Upper lobe of right lung (tissue), 1 donor: ENCODE measurements at regions not wholly inside any gene's neighbourhood (a gene's known extent, or its start where the extent isn't known, plus 50 kb on each side); places are given as distances from the start of the nearest gene placed in this dataset.
A peak's percentile ranks its signal among the peaks of the same experiment; 100 is the strongest.

Experiments
- ATAC-seq: fragments of 200-7000 bp; cut with Tn5 transposase; one replicate; pipeline ENCODE4 v1.9.1; 2020; ENCODE audit warnings: mild to moderate bottlenecking, moderate library complexity
- DNase-seq: peaks from one replicate; pipeline ENCODE4 v3.0.0-alpha.2; 2020
- H3K27ac ChIP-seq: fragments of 200-600 bp; one replicate; pipeline ENCODE4 v1.8.0; 2022
- H3K27me3 ChIP-seq: fragments of 200-600 bp; one replicate; pipeline ENCODE4 v1.8.0; 2022; ENCODE audit warnings: mild to moderate bottlenecking
- H3K36me3 ChIP-seq: fragments of 200-600 bp; one replicate; pipeline ENCODE4 v1.8.0; 2022
- H3K4me1 ChIP-seq: fragments of 200-600 bp; one replicate; pipeline ENCODE4 v1.8.0; 2022
- H3K4me3 ChIP-seq: fragments of 200-600 bp; one replicate; pipeline ENCODE4 v1.8.0; 2022; ENCODE audit warnings: mild to moderate bottlenecking
- H3K9me3 ChIP-seq: fragments of 200-600 bp; one replicate; pipeline ENCODE4 v1.8.0; 2022
- intact Hi-C: fragments of 100-400 bp; cut with DNase I; formaldehyde crosslinking; loops from one replicate; pipeline ENCODE4 v1.11.0; 2022
- TF ChIP-seq, protein P1 (sequence below): fragments of 200-600 bp; IDR thresholded peaks from one replicate; pipeline ENCODE4 v1.8.0; 2022; ENCODE audit warnings: antibody characterized with exemption
- donor health status: DM: no; HTN: yes; CAD: no; lungs with severe emphysema.

DNA sequence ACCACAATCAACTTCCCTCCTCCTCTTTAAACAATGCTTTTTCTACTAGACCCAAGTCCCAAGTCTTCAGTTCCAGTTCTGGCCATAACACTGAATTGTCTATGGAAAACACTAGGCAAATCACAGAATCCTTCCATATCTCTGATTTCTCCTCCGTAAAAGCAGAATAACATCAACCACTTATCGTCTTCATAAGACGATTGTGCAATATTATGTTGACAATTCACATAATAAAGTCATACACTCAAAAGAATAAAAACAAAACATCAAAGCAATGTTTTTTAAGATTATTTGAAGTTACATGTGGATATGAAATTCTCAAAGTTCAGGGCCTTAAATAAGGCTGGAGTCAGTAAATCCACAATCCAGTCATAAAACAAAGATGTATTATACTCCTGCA lies 84.4 kb downstream of the MTERF1 start:
- Histone ChIP-seq H3K27ac (no peak overlapping the region), H3K4me1 (no peaks in the 10 kb centered on the region), H3K4me3 (no peak overlapping the region), H3K9me3 (no peaks in the 10 kb centered on the region), H3K36me3 (no peaks in the 10 kb centered on the region), H3K27me3 (no peaks in the 10 kb centered on the region)
- ATAC-seq (no peak), DNase-seq (no peak)
- intact Hi-C loops, result no loop called here
- TF ChIP-seq, protein P1, sequence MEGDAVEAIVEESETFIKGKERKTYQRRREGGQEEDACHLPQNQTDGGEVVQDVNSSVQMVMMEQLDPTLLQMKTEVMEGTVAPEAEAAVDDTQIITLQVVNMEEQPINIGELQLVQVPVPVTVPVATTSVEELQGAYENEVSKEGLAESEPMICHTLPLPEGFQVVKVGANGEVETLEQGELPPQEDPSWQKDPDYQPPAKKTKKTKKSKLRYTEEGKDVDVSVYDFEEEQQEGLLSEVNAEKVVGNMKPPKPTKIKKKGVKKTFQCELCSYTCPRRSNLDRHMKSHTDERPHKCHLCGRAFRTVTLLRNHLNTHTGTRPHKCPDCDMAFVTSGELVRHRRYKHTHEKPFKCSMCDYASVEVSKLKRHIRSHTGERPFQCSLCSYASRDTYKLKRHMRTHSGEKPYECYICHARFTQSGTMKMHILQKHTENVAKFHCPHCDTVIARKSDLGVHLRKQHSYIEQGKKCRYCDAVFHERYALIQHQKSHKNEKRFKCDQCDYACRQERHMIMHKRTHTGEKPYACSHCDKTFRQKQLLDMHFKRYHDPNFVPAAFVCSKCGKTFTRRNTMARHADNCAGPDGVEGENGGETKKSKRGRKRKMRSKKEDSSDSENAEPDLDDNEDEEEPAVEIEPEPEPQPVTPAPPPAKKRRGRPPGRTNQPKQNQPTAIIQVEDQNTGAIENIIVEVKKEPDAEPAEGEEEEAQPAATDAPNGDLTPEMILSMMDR, result no peak

DNA sequence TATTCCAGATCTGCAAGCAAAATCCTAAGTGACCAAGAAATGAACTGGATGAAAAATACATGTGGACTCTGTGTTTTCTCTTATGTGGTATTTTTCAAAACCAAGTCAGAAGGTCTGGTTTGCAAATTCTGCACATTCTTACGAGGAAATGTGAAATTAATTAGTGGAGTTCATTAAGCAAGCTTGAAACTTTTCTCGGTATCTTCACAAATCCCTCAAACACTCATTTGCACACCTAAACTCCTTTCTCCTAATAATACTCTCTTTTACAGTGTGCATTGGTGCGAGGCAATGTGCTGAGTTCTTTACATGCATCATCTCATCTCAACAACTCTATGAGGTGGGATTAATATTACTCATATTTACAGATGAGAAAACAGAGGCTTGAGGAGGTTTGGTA lies 82.1 kb downstream of the MTERF1 start:
- Histone ChIP-seq H3K4me3 (no peak overlapping the region), H3K36me3 (no peaks in the 10 kb centered on the region), H3K27ac (no peak overlapping the region), H3K4me1 (no peaks in the 10 kb centered on the region), H3K9me3 (no peaks in the 10 kb centered on the region), H3K27me3 (no peaks in the 10 kb centered on the region)
- TF ChIP-seq, protein P1, result no peak
- DNase-seq (no peak), ATAC-seq (no peak)
- intact Hi-C loops, result no loop called here

DNA sequence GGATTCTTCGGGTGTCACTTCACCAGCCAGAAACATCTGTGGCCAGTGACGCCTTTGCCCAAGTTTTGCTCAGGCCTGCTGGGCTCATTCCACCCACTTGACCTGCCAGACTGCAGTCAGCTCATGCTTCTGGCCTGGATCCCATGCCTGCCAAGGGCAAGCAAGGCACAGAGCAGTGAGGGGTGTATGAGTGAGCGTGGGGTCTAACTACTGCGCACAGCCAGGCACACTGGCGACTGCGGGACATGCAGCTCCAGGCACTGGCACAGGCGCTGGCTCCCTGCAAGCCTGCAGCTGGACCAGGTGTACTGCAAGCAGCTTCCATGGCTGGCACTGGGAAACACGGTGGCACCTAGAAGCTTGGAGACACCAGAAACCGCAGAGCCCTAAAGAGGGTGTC lies 80.1 kb downstream of the MTERF1 start:
- TF ChIP-seq, protein P1, result no peak

GRCh38 chr7:91801331-91801983 lies 79.0 kb downstream of the MTERF1 start:
- peak; percentile 35 for ATAC-seq
- intact Hi-C loops, result no loop called here

More for the DNA sequence above, 80.1 kb downstream of the MTERF1 start:
- Histone ChIP-seq H3K4me1 (no peaks in the 10 kb centered on the region), H3K36me3 (no peaks in the 10 kb centered on the region), H3K4me3 (no peak overlapping the region), H3K27ac (no peak overlapping the region), H3K27me3 (no peaks in the 10 kb centered on the region), H3K9me3 (no peaks in the 10 kb centered on the region)
- peak; percentile 29 for ATAC-seq
- intact Hi-C loops, result no loop called here
- no peak for DNase-seq

GRCh38 chr7:91811236-91811635 lies 69.3 kb downstream of the MTERF1 start:
- Histone ChIP-seq H3K36me3 (no peaks in the 10 kb centered on the region), H3K4me3 (no peak overlapping the region), H3K27ac (no peak overlapping the region), H3K4me1 (no peaks in the 10 kb centered on the region), H3K9me3 (no peaks in the 10 kb centered on the region), H3K27me3 (no peaks in the 10 kb centered on the region)
- TF ChIP-seq, protein P1, result no peak
- DNase-seq, result no peak
- ATAC-seq, result no peak
- intact Hi-C loops, result no loop called here

More at GRCh38 chr7:91801331-91801983, 79.0 kb downstream of the MTERF1 start:
- TF ChIP-seq, protein P1, result no peak
- H3K9me3 ChIP-seq, result no peaks in the 10 kb centered on the region
- no peak overlapping the region for H3K4me3 ChIP-seq
- H3K36me3 ChIP-seq, result no peaks in the 10 kb centered on the region
- DNase-seq, result no peak
- H3K4me1 ChIP-seq, result no peaks in the 10 kb centered on the region
- no peaks in the 10 kb centered on the region for H3K27me3 ChIP-seq
- H3K27ac ChIP-seq, result no peak overlapping the region

- Histone ChIP-seq H3K4me1 (no peaks in the 10 kb centered on the region), H3K36me3 (no peaks in the 10 kb centered on the region), H3K27ac (no peak overlapping the region), H3K9me3 (no peaks in the 10 kb centered on the region), H3K4me3 (no peak overlapping the region), H3K27me3 (no peaks in the 10 kb centered on the region)
- TF ChIP-seq, protein P1, result no peak
- DNase-seq, result no peak
- no peak for ATAC-seq
- intact Hi-C loops, result no loop called here
These were observed 68.9 kb downstream of the MTERF1 start for GRCh38 chr7:91811641-91812040.
